GM23248 (cell line): ENCODE measurements at regions not wholly inside any gene's neighbourhood (a gene's known extent, or its start where the extent isn't known, plus 50 kb on each side); places are given as distances from the start of the nearest gene placed in this dataset.

ENCODE experiments used
- DNase-seq: peaks from one replicate; pipeline ENCODE4 v3.0.0-alpha.2; 2015
- H2AFZ ChIP-seq: fragments of 200-600 bp; sonication (generic); 2 replicates; pipeline ENCODE4 v1.6.1; 2016; ENCODE audit warnings: antibody characterized with exemption
- H3F3A ChIP-seq: fragments of 200-600 bp; sonication (generic); 2 replicates; pipeline ENCODE4 v1.6.1; 2016; ENCODE audit warnings: mild to moderate bottlenecking, antibody characterized with exemption, mixed run types; ENCODE audit not compliant: insufficient read depth
- H3K27ac ChIP-seq: fragments of 200-600 bp; sonication (generic); 2 replicates; pipeline ENCODE4 v1.5.1; 2016; ENCODE audit warnings: mild to moderate bottlenecking
- H3K27me3 ChIP-seq: fragments of 200-600 bp; sonication (generic); replicated peaks from 2 replicates; pipeline ENCODE4 v1.6.1; 2016; ENCODE audit warnings: mild to moderate bottlenecking; ENCODE audit not compliant: insufficient read depth
- H3K36me3 ChIP-seq: fragments of 200-600 bp; sonication (generic); 2 replicates; pipeline ENCODE4 v1.6.1; 2016; ENCODE audit warnings: low read depth, mild to moderate bottlenecking
- H3K4me1 ChIP-seq: fragments of 200-600 bp; sonication (generic); 2 replicates; pipeline ENCODE4 v1.6.1; 2016; ENCODE audit warnings: mild to moderate bottlenecking; ENCODE audit not compliant: insufficient read depth
- H3K4me2 ChIP-seq: fragments of 200-600 bp; sonication (generic); one replicate; pipeline ENCODE4 v1.6.1; 2016; ENCODE audit warnings: mild to moderate bottlenecking; ENCODE audit not compliant: unreplicated experiment
- H3K4me3 ChIP-seq: fragments of 200-600 bp; sonication (generic); 2 replicates; pipeline ENCODE4 v1.5.1; 2016; ENCODE audit warnings: mild to moderate bottlenecking
- H3K79me2 ChIP-seq: fragments of 200-600 bp; sonication (generic); 2 replicates; pipeline ENCODE4 v1.6.1; 2016; ENCODE audit warnings: mild to moderate bottlenecking; ENCODE audit not compliant: insufficient read depth
- H3K9ac ChIP-seq: fragments of 200-600 bp; sonication (generic); 2 replicates; pipeline ENCODE4 v1.6.1; 2016; ENCODE audit warnings: mild to moderate bottlenecking
- H3K9me2 ChIP-seq: fragments of 200-600 bp; sonication (generic); 2 replicates; pipeline ENCODE4 v1.6.1; 2016; ENCODE audit warnings: mixed run types, mild to moderate bottlenecking, moderate library complexity; ENCODE audit not compliant: insufficient read depth
- H3K9me3 ChIP-seq: fragments of 200-600 bp; sonication (generic); one replicate; pipeline ENCODE4 v1.6.1; 2017; ENCODE audit warnings: low read depth
- H4K20me1 ChIP-seq: fragments of 200-600 bp; sonication (generic); 2 replicates; pipeline ENCODE4 v1.6.0; 2016; ENCODE audit not compliant: insufficient read depth
- EZH2 ChIP-seq: fragments of 200-600 bp; sonication (generic); IDR thresholded peaks from 2 replicates; pipeline ENCODE4 v1.6.1; 2018; ENCODE audit warnings: antibody characterized with exemption, mild to moderate bottlenecking; ENCODE audit not compliant: insufficient read depth, poor library complexity, severe bottlenecking
- EZH2phosphoT487 ChIP-seq: fragments of 200-600 bp; sonication (generic); IDR thresholded peaks from 2 replicates; pipeline ENCODE4 v1.6.1; 2018; ENCODE audit warnings: antibody characterized with exemption, moderate library complexity, mild to moderate bottlenecking, low read depth; ENCODE audit not compliant: insufficient read depth
- WGBS, 2 experiments: methylation state at CpG; one replicate each; pipeline ENCODE4 v1.1.6; 2015 to 2017; ENCODE audit warnings: low lambda C conversion rate in 2 of 2, low coverage in 1 of 2; ENCODE audit errors: missing lambda C conversion rate in 2 of 2; 5-methylcytosine and 5-hydroxymethylcytosine counted together
- in situ Hi-C: fragments of 300-500 bp; cut with MboI; formaldehyde crosslinking; loops from 2 replicates; pipeline ENCODE4 v1.15.0; 2020

GRCh38 chr4:178264001-178264400 is 821.8 kb upstream of the AGA start:
- Histone ChIP-seq H3K9ac (no peak overlapping the region), H3K4me3 (no peak overlapping the region), H3K27me3 (no peaks in the 10 kb centered on the region), H3K9me3 (no peaks in the 10 kb centered on the region), H2AFZ (no peak overlapping the region), H3F3A (no peaks in the 10 kb centered on the region), H3K4me1 (no peaks in the 10 kb centered on the region), H3K36me3 (no peaks in the 10 kb centered on the region), H3K9me2 (no peaks in the 10 kb centered on the region), H3K79me2 (no peaks in the 10 kb centered on the region), H3K27ac (no peak overlapping the region), H4K20me1 (no peaks in the 10 kb centered on the region; the same call in 1 of the 2 replicates), H3K4me2 (no peak overlapping the region)
- DNase-seq, result no peak
- no peak for TF ChIP-seq EZH2phosphoT487
- no peak for TF ChIP-seq EZH2
- in situ Hi-C loops, result no loop called here
- 66 to 69% methylated on average over 3 of the region's 3 CpGs for WGBS, 2 experiments

DNA sequence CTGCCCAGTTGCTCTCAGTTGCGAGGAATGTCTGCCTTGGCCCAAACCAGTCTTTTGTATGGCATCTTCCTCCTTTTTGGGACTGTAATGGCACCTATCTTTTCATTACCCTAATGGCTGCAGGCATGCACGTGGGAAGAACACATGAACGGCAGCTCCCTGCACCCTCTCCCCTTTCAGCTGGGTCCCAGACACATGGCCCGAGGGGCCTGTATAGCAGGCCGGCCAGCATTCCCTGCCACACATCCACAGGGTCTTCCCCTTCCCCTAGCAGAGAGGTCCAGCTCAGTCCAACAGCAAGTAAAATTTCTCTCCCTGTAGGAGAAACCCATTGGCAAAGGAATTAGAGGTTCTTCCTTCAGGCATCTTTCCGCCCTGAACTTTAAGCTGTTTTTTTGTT is 829.1 kb upstream of the AGA start:
- no peak overlapping the region for H3K27ac ChIP-seq
- no peak overlapping the region for H3K4me3 ChIP-seq
- H3K4me1 ChIP-seq, result no peaks in the 10 kb centered on the region
- no peaks in the 10 kb centered on the region for H3F3A ChIP-seq
- H3K9ac ChIP-seq, result no peak overlapping the region
- H3K9me2 ChIP-seq, result no peaks in the 10 kb centered on the region
- H3K27me3 ChIP-seq, result no peaks in the 10 kb centered on the region
- H2AFZ ChIP-seq, result no peak overlapping the region
- no peaks in the 10 kb centered on the region for H3K36me3 ChIP-seq
- H3K4me2 ChIP-seq, result no peak overlapping the region
- H4K20me1 ChIP-seq, result no peaks in the 10 kb centered on the region; the same call in 1 of the 2 replicates
- DNase-seq, result no peak
- H3K9me3 ChIP-seq, result no peaks in the 10 kb centered on the region
- no peaks in the 10 kb centered on the region for H3K79me2 ChIP-seq
- 12 to 15% methylated on average over 6 of the region's 6 CpGs for WGBS, 2 experiments
- in situ Hi-C loops, result no loop called here
- TF ChIP-seq EZH2 (no peak), EZH2phosphoT487 (no peak)

DNA sequence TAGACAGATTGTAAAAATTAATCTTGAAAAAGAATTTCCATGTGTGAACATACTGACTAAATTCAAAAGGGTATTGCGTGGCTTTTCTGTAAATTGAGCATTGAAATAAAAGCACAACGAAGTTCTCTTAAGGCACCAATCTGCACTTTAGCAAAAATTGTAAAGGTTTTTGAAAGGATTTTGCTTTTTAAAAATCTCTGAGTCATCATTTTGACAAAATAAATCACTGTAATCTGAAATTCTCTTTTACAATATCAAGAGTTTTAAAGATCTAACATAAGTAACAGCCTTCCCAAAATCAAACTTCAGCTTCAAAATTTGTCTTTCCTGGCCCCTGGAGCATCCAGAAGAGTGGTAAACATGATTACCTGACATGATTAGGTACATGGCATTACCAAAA is 830.9 kb upstream of the AGA start:
- no peak overlapping the region for H2AFZ ChIP-seq
- no peak overlapping the region for H3K4me3 ChIP-seq
- H3F3A ChIP-seq, result no peaks in the 10 kb centered on the region
- TF ChIP-seq EZH2 (no peak), EZH2phosphoT487 (no peak)
- H4K20me1 ChIP-seq, result no peaks in the 10 kb centered on the region
- H3K9me3 ChIP-seq, result no peaks in the 10 kb centered on the region
- H3K36me3 ChIP-seq, result no peaks in the 10 kb centered on the region
- no peaks in the 10 kb centered on the region for H3K9me2 ChIP-seq
- in situ Hi-C loops, result no loop called here
- H3K4me1 ChIP-seq, result no peaks in the 10 kb centered on the region
- H3K4me2 ChIP-seq, result no peak overlapping the region
- 6 to 11% methylated on average over 2 of the region's 2 CpGs for WGBS, 2 experiments
- no peak overlapping the region for H3K27ac ChIP-seq
- DNase-seq, result no peak
- no peaks in the 10 kb centered on the region for H3K27me3 ChIP-seq
- no peak overlapping the region for H3K9ac ChIP-seq
- H3K79me2 ChIP-seq, result no peaks in the 10 kb centered on the region

- Histone ChIP-seq H3F3A (no peaks in the 10 kb centered on the region), H3K4me3 (no peak overlapping the region), H3K27me3 (no peaks in the 10 kb centered on the region), H3K4me2 (no peak overlapping the region), H3K9ac (no peak overlapping the region), H3K9me2 (no peaks in the 10 kb centered on the region), H3K36me3 (no peaks in the 10 kb centered on the region), H3K79me2 (no peaks in the 10 kb centered on the region), H3K4me1 (no peaks in the 10 kb centered on the region), H2AFZ (no peak overlapping the region), H4K20me1 (no peaks in the 10 kb centered on the region), H3K9me3 (no peaks in the 10 kb centered on the region), H3K27ac (no peak overlapping the region)
- in situ Hi-C loops, result no loop called here
- DNase-seq, result no peak
- 12 to 13% methylated on average over 5 of the region's 5 CpGs for WGBS, 2 experiments
- no peak for TF ChIP-seq EZH2
- no peak for TF ChIP-seq EZH2phosphoT487
Measured at GRCh38 chr4:178275671-178276360, 833.6 kb upstream of the AGA start.

DNA sequence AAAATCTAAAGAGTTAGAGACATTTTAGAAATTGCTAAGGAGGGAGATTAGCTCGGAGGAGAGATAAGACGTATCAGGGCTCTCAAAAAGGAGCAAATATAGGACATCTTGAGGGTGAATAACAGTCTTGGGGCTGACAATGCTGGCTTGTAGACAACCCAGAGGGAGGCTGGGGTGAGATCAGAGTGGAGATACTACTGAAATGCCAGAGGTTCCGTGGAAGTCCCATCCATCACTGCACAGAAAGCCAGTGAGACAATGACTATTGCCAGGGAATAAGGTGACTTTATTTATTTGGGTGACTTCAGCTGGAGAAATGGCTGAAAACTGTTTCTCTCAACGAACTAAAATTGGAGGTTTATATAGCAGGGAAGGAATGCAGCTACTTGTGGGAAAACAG is 838.1 kb upstream of the AGA start:
- TF ChIP-seq EZH2 (no peak), EZH2phosphoT487 (no peak)
- Histone ChIP-seq H3K27me3 (no peaks in the 10 kb centered on the region), H3K9me3 (no peaks in the 10 kb centered on the region), H3F3A (no peaks in the 10 kb centered on the region), H3K36me3 (no peaks in the 10 kb centered on the region), H4K20me1 (no peaks in the 10 kb centered on the region), H3K9me2 (no peaks in the 10 kb centered on the region), H3K9ac (no peak overlapping the region), H2AFZ (no peak overlapping the region), H3K4me1 (no peaks in the 10 kb centered on the region), H3K27ac (no peak overlapping the region), H3K79me2 (no peaks in the 10 kb centered on the region), H3K4me3 (no peak overlapping the region), H3K4me2 (no peak overlapping the region)
- WGBS, 2 experiments, result 1 to 2% methylated on average over 4 of the region's 4 CpGs
- no peak for DNase-seq
- in situ Hi-C loops, result no loop called here
